GM18907 (cell line): ENCODE measurements at regions not wholly inside any gene's neighbourhood (a gene's known extent, or its start where the extent isn't known, plus 50 kb on each side); places are given as distances from the start of the nearest gene placed in this dataset.

Experiments used
- ATAC-seq: cut with Tn5 transposase; IDR thresholded peaks from one replicate; pipeline ENCODE4 v1.9.1; 2021; ENCODE audit warnings: mild to moderate bottlenecking, moderate library complexity; ENCODE audit not compliant: unreplicated experiment

DNA sequence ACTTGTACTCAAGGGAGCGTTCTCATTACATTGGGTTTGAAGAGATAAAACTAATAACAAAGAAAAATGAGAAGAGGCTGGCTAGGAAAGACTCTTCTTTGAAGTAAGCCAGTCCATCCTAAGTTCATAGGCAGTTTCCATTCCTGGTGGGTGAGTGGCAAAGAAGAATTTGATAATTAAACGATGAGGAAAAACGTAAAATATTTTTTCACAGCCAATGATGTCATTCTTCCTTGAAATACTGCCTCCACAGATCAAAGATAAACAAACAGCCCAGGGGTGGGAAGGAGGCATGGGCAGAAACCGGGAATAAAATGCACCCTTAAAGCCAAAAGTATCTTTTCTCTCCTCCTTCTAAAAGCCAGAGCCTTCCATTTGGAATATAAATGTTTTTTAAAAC lies 346.6 kb downstream of the PMP22 start:
- ATAC-seq = no peak

DNA sequence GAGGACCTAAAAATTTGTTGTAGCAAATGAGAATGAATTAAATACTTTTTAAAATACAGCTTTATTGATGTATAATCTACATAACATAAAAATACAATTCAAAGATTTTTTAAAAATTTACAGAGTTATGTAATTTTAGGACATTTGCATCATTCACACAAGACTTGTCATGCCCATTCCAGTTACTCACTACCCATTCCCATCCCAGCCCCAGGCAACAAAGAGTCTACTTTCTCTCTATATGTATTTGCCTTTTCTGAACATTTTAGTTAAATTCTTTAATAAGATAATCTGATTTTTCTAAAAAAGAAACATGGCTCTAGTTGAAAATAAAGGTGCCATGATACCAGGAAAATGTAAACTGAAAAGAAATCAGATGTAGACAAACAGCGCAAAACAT lies 354.2 kb downstream of the PMP22 start:
- no peak for ATAC-seq

DNA sequence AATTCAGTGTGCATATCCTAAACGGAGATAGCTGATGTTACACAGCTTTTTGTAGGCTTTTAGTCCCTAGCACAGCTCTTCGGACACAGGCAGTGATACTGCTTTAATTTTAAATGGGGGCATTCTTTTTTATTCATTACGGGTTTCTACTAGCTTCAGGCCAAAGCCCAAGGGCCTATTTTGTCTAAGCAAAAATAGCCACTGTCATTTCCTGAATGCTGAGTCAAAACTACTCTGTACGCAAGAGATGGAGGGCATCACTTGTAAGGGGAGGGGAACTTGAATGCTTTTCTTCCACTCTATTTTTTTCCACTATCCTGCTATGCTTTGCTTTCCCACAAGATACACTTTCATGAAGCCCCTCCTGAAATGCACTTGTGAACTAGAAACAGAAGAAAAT lies 360.7 kb downstream of the PMP22 start:
- ATAC-seq = no peak

DNA sequence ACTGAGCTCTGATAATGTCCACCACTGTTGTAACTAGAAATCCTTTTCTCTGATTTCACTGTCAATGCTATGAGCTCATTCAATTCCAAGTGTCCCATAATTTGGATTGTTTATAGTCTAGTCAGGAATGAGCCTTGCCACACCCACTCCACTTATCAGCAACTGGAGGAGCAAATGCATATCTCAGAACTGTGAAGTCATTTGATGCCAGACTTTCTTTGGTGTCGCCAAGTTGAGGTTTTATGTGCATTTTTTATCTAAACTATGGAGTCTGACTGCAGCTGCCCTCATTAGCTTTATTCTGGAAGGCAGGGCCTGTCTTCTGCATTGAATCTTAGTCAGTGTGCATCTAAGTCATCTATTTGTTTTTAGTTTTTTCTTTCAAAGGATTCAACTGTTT lies 361.3 kb downstream of the PMP22 start:
- ATAC-seq = no peak

DNA sequence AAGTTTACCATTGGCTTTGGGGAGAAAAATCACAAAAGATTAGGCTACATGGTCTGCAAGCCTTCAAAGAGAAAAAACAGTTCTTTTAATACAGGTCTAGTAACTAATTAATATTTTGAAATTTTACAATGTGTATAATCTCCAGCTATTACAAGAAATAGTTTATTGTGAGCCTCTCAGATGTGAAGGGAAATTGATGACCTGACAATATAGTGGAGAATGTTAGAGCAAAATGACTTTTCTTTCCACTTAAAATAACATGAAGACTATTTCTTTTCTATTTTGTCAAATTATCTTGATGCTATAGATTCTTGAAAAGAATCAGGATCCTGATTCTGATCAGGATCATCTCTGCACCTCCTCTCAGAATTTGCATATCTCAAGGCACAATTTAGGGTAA lies 362.3 kb downstream of the PMP22 start:
- no peak for ATAC-seq

DNA sequence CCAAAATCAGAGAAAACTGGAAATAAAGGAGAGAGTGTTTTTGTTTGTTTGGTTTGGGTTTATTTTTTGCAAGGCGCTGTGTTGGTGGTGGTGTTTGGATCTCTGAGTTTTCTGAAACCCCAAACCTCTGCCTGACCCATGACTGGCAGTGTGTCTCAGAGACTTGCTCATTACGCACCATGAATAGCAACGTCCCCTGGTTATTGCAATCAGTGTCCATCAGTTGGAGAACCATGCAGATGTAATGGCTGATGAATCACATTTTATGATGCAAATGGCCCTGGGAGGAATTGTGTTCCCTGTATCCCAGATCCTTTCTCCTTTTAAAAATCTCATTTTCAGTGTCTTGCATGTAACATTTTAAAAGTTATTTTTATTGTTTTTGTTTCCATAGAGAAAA lies 362.8 kb downstream of the PMP22 start:
- no peak for ATAC-seq

DNA sequence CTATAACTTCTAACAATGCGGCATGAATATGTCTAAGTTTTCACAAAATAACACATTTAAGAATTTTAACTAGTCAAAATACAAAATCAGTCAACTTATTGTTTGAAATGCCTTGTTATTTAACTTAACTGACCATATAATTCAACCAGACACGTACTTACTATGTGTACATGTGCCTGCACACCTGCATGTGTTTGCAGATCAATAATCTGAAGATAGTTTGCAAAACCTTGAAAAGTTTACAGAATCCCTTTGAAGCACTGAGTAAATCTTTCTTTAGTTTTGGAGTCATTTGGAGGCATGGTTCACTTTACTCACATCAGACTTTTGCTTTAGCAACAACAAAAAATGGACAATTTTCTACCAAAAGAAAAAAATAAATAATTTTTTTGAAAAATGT lies 363.8 kb downstream of the PMP22 start:
- ATAC-seq = no peak

DNA sequence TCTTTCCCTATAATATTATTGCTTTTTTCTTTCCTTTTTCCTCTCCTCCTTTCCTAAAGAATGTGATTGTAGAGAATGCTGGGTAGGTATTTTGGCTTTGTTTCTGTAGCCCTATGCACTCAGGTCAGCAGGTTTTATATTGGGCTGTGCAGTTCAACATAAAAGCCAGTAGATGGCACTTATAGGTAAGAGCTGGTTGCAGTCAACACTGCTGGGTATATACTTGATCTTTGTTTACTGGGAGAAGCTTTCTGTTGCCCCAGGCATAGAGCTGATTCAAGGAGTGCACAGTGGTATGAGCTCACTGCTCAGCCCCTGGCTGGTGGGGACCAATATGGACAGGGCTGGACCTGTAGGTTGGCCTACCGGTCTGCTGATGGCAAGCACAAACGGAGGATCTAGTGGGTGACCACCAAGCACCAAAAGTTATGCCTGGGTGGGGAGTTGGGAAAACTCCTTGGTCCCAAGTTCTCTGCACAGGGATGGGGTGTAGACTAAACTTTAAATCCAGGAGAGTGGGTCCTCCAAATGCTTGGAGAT lies 378.9 kb downstream of the PMP22 start:
- ATAC-seq = no peak

DNA sequence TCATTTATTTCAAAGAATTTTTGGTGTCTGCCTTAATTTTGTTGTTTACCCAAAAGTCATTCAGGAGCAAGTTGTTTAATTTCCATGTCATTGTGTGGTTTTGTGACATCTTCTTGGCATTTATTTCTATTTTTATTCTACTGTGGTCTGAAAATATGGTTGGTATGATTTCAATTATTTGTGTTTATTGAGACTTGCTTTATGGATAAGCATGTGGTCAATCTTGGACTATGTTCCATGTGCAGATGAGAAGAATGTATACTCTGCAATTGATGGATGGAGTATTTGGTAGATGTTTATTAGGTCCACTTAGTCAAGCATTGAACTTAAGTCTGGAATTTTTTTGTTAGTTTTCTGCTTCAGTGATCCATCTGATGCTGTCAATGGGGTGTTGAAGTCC lies 383.0 kb downstream of the PMP22 start:
- ATAC-seq = no peak

DNA sequence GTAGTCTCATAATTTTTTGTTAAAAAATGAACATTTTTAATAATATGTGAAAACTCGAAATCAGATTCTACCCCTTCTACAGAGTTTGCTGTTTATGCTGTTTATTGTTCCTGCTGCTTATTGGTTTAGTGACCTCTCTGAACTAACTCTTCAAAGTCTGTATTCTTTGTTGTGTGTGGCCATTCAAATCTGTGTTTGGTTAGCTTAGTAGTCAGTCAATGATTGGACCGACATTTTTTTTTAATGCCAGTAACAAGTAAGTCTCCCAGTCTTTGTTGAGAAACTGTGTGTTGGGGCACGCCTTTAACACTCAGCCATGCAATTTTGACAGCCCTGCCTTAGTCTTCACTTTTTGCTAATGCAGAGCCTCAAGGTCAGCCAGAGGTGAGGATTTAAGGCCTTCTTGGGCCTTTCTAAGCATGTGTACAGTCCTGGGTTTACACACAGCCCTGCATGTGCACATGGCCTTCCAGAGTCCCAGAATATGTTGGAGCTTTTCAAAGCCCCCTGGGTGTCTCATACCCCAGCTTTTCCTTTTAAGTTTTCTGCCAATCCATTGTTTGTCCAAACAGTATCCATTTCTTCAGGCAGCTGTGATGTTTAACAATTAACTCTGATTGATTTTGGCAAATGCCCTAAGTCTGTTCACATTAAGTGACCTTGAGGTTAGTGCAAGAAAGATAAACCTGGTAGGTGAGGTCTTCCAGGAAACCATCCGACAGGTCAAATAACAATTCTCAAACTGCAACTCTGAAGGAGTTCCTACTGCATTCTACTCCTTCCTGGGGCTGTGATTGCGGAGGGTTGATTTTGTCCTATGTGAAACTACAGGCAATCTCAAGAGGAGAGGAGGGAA lies 389.3 kb downstream of the PMP22 start:
- ATAC-seq = no peak

DNA sequence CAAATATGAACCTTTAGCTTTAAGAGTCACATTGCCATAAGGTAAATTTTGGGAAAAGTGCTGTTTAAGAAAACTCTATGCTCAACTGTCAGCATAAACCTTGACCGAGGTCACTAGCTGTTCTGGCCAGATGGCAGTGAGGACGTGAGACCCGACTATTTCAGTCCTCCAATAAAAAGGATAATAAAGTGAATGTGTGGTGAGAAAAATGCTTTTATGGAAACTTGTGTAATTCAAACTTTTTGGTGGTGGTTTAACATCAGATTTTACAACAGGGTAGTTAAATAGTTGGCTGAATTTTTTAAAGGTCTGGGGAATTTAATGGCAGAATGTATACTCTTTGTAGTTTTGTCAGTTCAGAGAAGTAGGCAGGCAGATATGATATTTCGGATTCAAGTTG lies 391.1 kb downstream of the PMP22 start:
- ATAC-seq = no peak

DNA sequence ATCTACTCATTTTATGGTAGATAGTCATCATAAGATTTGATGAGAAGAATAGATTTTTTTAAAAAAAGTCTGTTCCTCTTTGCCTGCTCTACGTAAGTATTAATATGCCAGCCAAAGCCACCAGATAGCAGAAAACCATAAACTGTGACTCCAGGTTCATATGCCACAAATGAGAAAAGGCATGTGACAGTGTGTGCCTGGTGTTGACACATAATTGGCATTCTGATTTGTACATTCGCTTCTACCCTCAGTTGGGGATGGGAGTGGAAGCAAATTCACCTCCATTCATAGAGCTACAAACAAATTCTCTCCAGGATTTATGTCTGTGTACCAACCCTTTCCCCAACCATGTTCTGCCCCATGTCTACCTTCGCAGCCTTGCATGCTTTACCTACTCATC lies 391.6 kb downstream of the PMP22 start:
- no peak for ATAC-seq

DNA sequence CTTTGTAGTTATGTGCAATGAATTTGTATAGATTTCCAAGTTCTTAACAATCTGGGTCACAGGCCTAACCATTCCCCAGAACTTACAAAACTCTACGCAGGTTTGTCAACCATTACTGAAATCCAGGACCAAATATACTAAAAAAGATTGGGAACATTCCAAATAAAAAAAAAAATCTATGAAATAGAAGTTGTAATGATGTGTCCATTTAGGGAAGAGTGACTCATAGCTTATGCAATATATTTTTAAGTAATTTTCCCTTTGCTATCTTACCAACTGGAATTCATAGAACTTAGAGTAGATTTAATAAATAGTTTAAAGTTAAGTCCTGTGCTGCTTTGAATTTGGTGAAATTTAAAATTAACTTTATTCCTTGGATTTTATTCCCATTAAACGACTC lies 393.2 kb downstream of the PMP22 start:
- no peak for ATAC-seq

DNA sequence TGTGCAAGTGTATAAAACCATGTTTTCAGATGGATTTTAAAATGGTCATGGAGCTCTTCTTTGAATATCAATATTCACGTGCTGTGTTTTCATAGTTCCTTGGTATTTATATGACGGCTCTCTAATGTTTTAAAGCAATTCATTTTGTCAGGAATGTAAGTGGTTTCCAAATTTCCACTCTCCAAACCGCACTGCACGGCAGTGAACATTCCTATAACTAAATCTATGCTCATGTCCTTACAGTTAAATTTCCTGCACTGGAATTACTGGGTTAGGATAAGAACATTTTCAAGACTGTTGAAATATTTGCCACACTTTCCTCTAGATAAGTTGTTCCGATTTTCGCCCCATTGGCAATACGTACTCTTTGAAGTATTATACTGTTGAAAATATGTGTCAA lies 398.9 kb downstream of the PMP22 start:
- no peak for ATAC-seq

DNA sequence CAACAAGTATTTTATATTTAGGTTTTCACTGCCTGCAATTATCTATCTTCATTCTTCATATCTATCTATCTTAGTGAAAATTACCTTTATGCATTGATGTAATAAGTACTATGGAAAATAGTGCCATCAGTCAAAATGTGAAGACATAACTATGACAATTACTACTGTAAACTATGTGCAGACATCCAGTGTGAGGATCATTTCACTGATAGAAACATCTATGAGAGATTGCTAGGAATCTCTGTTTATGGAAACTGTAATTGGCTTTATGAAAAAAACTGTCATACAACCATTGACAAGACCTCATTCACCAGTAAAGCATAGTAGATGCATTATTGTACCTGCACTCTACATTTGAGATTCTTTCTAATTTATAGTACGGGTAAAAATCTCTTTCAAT lies 401.0 kb downstream of the PMP22 start:
- no peak for ATAC-seq

DNA sequence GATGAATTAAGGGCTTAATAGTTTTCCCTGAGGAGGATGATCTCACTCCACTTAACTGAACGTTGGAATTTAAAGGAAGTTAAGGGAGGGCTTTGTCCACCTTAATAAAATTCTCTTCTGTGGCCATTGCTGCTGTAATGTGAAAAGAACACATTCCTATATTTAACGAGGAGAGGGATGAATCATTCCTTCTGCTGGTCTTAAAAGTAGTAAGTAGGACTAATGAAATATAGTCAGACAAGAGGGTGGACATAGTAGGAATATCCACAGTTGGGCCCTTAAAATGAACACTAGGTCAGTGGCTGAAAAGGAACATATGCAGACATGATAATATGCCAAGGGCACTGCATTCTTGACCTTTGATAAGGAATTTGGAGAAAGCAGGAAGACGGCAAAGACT lies 405.6 kb downstream of the PMP22 start:
- ATAC-seq = no peak

DNA sequence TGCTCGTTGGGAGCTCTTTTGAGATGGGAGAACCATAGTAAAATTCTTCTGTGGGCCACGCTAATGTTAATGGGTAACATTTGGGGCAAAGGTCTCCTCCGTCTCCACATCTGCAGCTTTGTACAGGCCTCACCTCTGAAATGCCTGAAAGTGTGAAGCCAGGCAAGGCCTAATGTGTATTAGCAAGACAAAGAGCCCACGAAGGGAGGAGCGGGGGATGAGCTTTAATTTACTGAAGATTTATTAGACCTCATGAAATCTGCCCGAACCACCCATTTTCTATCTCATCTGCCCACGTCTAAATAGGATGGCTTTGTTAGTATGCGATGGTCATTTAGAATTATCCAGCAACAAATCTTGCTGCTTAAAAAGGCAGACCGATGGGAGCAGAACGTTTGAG lies 408.9 kb downstream of the PMP22 start:
- ATAC-seq = no peak

DNA sequence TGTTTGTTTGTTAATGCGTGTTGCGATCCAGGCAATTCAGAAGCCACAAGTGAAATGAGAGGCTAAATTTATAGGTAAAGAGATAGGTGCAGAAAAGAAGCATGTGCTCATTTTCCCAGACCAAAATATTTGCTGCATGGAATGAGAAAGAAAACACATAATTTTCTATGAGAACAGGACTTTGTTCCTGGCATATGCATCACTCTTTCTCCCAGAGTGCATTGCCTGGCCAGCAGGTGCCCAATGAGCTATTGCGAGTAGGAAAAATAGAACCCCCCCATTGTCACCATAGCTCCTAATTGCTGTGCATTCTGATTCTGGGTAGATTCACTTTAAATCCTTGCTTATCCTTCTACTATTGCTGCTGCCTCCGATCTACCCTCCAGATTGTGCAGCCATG lies 410.4 kb downstream of the PMP22 start:
- no peak for ATAC-seq

DNA sequence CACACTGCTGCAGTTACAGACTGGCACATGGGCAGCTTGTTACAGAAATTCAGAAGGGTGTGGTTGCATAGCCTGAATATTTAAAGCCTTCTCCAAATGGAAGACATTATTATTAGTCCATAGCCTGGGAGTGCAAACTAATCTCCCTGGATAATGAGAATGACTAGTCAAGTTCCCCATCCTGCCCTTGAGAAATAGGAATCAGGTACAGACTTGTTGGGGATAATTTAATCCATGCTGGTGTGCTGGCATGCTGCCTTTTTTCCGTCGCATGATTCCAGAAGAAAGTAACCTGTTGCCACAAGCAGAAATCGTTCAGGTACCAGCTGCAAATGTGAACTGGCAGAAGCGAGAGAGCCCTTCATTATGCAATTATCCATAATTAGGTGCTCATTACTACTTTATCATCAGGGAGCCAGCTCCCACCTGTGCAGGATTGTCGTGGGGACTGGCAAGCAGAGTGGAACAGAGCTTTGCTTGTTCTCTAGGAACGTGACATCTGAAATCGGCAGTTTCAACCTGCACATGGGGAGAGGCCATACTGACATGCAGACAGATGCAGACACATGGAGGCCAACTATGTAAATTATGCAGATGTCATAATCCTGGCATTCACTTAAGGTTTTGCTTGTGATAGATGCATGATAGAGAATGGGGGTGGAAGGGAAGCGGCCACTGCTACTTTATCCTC lies 419.4 kb downstream of the PMP22 start:
- ATAC-seq = no peak

DNA sequence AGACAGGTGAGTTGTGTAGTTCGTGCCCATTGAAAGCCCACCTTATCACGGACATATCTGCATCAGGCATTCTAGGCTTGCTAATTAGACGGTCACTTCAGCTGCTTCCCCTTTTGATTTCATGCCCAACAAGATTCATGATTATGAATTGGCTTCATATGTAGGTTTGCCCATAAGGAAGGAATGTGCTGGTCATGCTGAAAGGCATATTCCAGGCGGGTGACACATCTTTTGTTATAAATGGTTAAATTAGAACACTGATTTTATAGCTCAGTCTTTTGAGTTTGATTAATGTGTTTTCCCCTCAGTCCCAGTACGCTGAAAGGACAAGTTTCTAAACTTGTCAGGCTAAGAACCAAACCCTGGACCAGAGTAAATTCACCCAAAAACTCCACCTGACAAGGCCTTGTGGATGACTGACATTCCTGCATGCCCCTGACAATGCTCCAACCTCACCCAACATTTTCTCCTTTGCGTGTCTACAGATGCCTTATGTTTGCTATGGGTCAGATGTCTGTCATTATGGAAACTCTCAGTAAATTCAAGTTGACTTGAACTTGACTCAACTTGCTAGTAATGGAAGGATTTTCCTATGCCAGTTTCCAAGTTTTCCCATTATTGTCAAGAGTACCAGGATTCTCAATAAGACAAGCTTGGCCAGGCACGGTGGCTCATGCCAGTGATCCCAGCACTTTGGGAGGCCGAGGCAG lies 421.9 kb downstream of the PMP22 start:
- ATAC-seq = no peak

DNA sequence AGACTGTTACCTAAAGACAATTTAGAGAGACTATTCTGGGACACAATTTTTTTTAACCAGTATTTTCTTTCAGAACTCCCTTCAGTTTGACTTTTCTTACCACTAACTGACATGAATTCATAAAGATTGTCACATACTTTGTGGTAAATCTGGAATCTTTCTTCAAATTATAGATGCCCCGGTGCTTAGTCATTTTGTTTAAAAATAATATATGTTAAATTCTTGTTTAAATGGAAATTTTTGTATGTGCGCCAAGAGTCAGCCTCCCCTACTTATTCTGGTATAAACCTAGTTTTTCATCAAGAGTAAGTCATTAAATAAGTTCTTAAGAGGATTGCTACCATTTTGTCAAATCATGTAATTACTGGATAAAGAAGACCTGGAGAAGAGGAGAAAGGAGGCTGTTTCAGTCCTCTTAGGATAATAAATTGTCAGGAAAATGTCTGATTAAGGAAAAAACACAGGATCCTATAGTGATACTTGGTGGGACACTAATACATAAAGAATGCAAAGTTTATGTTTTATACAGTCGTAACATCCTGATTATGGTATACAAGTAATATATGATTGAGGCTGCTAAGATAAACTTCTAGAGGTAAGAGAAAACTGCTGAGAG lies 424.4 kb downstream of the PMP22 start:
- no peak for ATAC-seq
